ENCODE measurements at regions not wholly inside any gene's neighbourhood (a gene's known extent, or its start where the extent isn't known, plus 50 kb on each side); places are given as distances from the start of the nearest gene placed in this dataset.
"Not testable (repeated sequence)": the region's sequence is repeated elsewhere in the genome, so short reads cannot be mapped to it uniquely, and the experiment has no call there.

GRCh38 chr5:30523061-30523460 lies 670.4 kb upstream of the CDH6 start:
- DNase-seq (ENCODE audit: low read depth in 3 of 3, low spot score in 2 of 3): peak in 1 of 3 donors; percentile 2

DNA sequence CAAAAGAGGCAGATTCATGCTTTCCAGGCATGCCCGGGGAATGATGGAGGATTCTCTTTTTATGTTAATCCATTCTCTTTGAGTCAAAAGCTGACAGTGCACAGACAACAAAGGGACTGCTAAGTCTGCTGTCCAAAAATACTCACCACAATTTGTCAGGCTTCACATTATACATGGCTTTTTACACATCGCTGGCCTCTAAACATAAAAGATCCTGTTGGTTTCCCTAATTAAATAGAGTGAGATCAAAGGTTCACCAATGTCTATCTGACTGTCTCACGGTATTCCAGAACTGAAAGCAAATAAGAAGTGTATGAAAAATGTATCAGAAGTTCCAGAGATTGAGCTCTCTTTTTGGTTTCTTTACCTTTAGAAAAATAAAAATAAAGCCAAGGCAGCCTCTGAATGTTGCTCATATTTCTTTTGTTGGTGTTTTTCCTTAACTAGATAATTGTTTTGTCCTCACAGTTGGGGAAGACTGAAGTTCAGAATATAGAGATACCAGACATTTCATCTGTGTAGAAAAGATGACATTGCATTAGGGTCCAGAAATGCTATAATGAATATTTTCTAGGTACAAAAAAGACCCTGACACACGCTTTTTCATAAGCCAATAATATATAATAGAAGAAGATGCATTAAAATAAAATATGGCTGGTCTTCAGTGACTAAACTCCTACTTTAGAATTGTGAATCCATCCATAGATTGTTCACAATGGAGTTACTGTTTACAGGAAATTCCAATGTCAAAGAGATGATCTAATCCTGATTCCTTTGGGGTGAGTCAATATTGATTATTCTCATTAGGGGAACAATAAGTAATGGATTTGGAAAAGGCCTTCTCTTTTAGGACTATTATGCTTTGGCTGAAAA lies 688.2 kb upstream of the CDH6 start:
- DNase-seq (ENCODE audit: low read depth in 3 of 3, low spot score in 2 of 3): no peak

GRCh38 chr5:30502277-30502676 lies 691.2 kb upstream of the CDH6 start:
- DNase-seq (ENCODE audit: low read depth in 3 of 3, low spot score in 2 of 3): no peak

DNA sequence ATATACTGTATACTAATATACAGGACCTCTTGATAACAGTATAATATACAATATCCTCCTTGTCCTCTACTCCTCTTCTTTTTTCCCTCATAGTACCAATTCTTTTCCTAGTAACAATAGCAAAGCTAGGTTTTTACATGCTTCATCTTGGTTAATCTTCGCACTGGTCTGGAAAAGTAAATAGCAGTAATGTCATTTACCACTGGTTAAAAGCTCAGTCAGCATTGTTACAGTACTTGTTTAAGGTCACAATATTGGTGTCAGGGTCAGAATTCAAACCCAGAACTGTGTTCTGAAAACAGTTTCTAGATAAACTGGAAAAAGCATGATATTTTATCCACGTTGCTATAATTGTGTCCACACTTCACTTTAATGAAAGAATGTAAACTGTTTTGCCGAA lies 692.4 kb upstream of the CDH6 start:
- DNase-seq (ENCODE audit: low read depth in 3 of 3, low spot score in 2 of 3): no peak

DNA sequence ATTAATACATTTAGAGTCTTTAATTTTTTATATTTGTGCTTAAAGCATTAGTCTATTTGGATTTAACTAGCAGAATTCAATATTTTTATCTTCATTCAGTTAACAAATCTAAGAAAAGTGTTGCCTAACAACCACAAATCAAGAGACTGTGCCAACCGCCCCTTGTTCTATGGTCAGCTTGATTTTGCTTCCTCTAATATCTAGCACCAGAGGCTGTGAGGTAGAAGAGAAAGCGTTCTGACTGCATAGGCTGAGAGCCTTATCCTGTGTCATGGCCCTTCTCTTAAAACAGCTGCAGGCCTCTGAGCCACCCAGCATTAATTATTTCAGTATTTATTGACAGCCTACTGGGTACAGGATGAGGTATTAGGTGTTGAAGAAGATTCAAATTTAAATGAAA lies 693.0 kb upstream of the CDH6 start:
- no peak for DNase-seq (ENCODE audit: low read depth in 3 of 3, low spot score in 2 of 3)

GRCh38 chr5:30499402-30499801 lies 694.1 kb upstream of the CDH6 start:
- DNase-seq (ENCODE audit: low read depth in 3 of 3, low spot score in 2 of 3): no peak

DNA sequence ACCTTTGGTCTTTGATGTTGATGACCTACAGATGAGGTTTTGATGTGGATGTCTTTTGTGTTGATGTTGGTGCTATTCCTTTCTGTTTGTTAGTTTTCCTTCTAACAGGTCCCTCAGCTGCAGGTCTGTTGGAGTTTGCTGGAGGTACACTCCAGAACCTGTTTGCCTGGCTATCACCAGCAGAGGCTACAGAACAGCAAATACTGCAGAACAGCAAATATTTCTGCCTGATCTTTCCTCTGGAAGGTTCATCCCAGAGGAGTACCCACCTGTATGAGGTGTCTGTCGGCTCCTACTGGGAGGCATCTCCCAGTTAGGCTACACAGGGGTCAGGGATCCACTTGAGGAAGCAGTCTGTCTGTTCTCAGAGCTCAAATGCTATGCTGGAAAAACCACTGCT lies 694.5 kb upstream of the CDH6 start:
- no peak for DNase-seq (ENCODE audit: low read depth in 3 of 3, low spot score in 2 of 3)

- not testable (repeated sequence) for DNase-seq (ENCODE audit: low read depth in 3 of 3, low spot score in 2 of 3)
These were observed 695.0 kb upstream of the CDH6 start for GRCh38 chr5:30498509-30498908.

- not testable (repeated sequence) for DNase-seq (ENCODE audit: low read depth in 3 of 3, low spot score in 2 of 3)
These were observed 699.4 kb upstream of the CDH6 start for GRCh38 chr5:30494113-30494512.

GRCh38 chr5:30479104-30479503 lies 714.4 kb upstream of the CDH6 start:
- no peak for DNase-seq (ENCODE audit: low read depth in 3 of 3, low spot score in 2 of 3)

GRCh38 chr5:30475429-30475828 lies 718.1 kb upstream of the CDH6 start:
- DNase-seq (ENCODE audit: low read depth in 3 of 3, low spot score in 2 of 3): no peak

DNA sequence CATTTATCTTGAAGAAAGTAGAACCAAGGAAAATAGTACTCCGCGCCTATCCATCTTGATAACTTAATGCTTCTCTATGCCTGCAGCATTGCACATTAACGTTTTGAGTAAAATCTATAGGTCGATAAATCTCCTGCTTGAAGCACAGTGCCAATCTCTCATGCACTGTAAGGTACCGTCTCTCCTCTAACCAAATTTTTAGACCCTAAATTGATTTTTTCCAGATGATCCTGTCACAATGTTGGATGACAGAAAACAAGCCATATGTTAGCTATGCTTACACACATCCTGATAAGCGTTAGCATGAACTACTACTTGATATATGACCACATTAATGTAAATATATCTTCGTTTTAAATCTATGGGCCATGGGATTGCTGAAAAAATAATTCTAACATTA lies 723.8 kb upstream of the CDH6 start:
- DNase-seq (ENCODE audit: low read depth in 3 of 3, low spot score in 2 of 3): no peak

- no peak for DNase-seq (ENCODE audit: low read depth in 3 of 3, low spot score in 2 of 3)
These were observed 734.8 kb upstream of the CDH6 start for GRCh38 chr5:30458681-30459080.

GRCh38 chr5:30455484-30455883 lies 738.0 kb upstream of the CDH6 start:
- not testable (repeated sequence) for DNase-seq (ENCODE audit: low read depth in 3 of 3, low spot score in 2 of 3)

GRCh38 chr5:30453168-30453567 lies 740.3 kb upstream of the CDH6 start:
- no peak for DNase-seq (ENCODE audit: low read depth in 3 of 3, low spot score in 2 of 3)

- DNase-seq (ENCODE audit: low read depth in 3 of 3, low spot score in 2 of 3): no peak
These were observed 743.3 kb upstream of the CDH6 start for GRCh38 chr5:30450153-30450552.

GRCh38 chr5:30447431-30447830 lies 746.1 kb upstream of the CDH6 start:
- no peak for DNase-seq (ENCODE audit: low read depth in 3 of 3, low spot score in 2 of 3)

DNA sequence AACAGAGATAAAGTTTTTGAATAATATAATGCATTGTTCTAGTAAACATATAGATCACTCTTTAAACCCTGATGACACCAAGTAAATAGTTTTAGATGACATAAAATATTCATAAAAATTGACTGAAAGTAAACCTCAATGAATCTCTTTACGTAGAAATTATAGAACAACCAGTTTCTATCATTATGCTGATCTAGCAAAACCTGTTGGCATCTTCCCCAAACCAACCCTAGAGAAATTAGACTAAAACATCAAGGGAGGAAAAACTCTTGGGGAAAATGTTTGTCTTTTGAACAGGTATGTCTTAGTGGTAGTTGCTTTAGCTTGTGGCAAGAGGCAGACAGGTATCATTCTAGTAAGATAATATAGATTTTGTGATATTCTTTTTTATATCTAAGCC lies 747.0 kb upstream of the CDH6 start:
- DNase-seq (ENCODE audit: low read depth in 3 of 3, low spot score in 2 of 3): no peak

- no peak for DNase-seq (ENCODE audit: low read depth in 3 of 3, low spot score in 2 of 3)
These were observed 754.7 kb upstream of the CDH6 start for GRCh38 chr5:30438785-30439184.

- DNase-seq (ENCODE audit: low read depth in 3 of 3, low spot score in 2 of 3): no peak
These were observed 756.8 kb upstream of the CDH6 start for GRCh38 chr5:30436691-30437090.

- DNase-seq (ENCODE audit: low read depth in 3 of 3, low spot score in 2 of 3): not testable (repeated sequence)
These were observed 764.5 kb upstream of the CDH6 start for GRCh38 chr5:30428866-30429407.

GRCh38 chr5:30414078-30414477 lies 779.4 kb upstream of the CDH6 start:
- DNase-seq (ENCODE audit: low read depth in 3 of 3, low spot score in 2 of 3): no peak
